PFSK-1 (cell line): ENCODE measurements at regions not wholly inside any gene's neighbourhood (a gene's known extent, or its start where the extent isn't known, plus 50 kb on each side); places are given as distances from the start of the nearest gene placed in this dataset.

ENCODE experiments used
- POLR2AphosphoS5 ChIP-seq: IDR thresholded peaks from 2 replicates; pipeline ENCODE4 v1.6.1; 2012; ENCODE audit warnings: low read depth, mild to moderate bottlenecking, control low read depth, low read length, moderate library complexity
- SIN3A ChIP-seq: IDR thresholded peaks from 2 replicates; pipeline ENCODE4 v1.6.1; 2012; ENCODE audit warnings: mild to moderate bottlenecking, low read length, moderate library complexity, borderline replicate concordance; ENCODE audit not compliant: insufficient read depth

GRCh38 chr2:67579216-67579615 is 182.1 kb downstream of the ETAA1 start:
- no peak for TF ChIP-seq POLR2AphosphoS5
- TF ChIP-seq SIN3A: no peak
